ENCODE measurements at regions not wholly inside any gene's neighbourhood (a gene's known extent, or its start where the extent isn't known, plus 50 kb on each side); places are given as distances from the start of the nearest gene placed in this dataset.
"Not testable (repeated sequence)": the region's sequence is repeated elsewhere in the genome, so short reads cannot be mapped to it uniquely, and the experiment has no call there.

GRCh38 chrX:65971151-65971550 is 68.7 kb downstream of the VSIG4 start:
- Histone ChIP-seq H4K5ac (ENCODE audit: low read length) (no peak overlapping the region), H2BK5ac (ENCODE audit: low read length) (no peak overlapping the region), H3K4ac (ENCODE audit: low read depth, low read length) (no peak overlapping the region), H3K4me3 (ENCODE audit: low read length) (no peak overlapping the region), H2BK120ac (ENCODE audit: low read depth, low read length) (no peak overlapping the region), H3K23ac (ENCODE audit: low read length) (no peak overlapping the region), H3K4me2 (ENCODE audit: low read length) (no peak overlapping the region), H3K4me1 (ENCODE audit: control insufficient read depth, low read depth, low read length) (no peaks in the 10 kb centered on the region), H4K8ac (ENCODE audit: low read depth, low read length) (no peak overlapping the region), H2BK15ac (replicated peaks; ENCODE audit: low read depth) (no peak overlapping the region), H3K36me3 (ENCODE audit: control insufficient read depth, insufficient read depth, low read length) (no peaks in the 10 kb centered on the region), H3K79me2 (ENCODE audit: control insufficient read depth, insufficient read depth, low read length) (no peaks in the 10 kb centered on the region), H3K9ac (ENCODE audit: low read length) (no peak overlapping the region), H3K27ac (ENCODE audit: low read depth, low read length) (no peak overlapping the region), H3K79me1 (ENCODE audit: low read length) (no peaks in the 10 kb centered on the region), H3K56ac (ENCODE audit: low read length) (peak overlapping the region; percentile 25), H2AK5ac (ENCODE audit: low read length) (no peak overlapping the region), H3K27me3 (ENCODE audit: insufficient read depth, low read length, poor library complexity) (no peaks in the 10 kb centered on the region), H3K18ac (ENCODE audit: low read length) (no peak overlapping the region)
- no CpG with 5 or more reads among the region's 16 CpGs for WGBS (ENCODE audit: extremely low coverage, insufficient coverage, low lambda C conversion rate)
- no peak for DNase-seq

- H3K27ac ChIP-seq (ENCODE audit: low read depth, low read length); H3K56ac ChIP-seq (ENCODE audit: low read length); H2BK15ac ChIP-seq (replicated peaks; ENCODE audit: low read depth); H3K4ac ChIP-seq (ENCODE audit: low read depth, low read length); H3K18ac ChIP-seq (ENCODE audit: low read length); H3K9ac ChIP-seq (ENCODE audit: low read length); H3K4me3 ChIP-seq (ENCODE audit: low read length); H2BK120ac ChIP-seq (ENCODE audit: low read depth, low read length); H3K23ac ChIP-seq (ENCODE audit: low read length); H3K79me1 ChIP-seq (ENCODE audit: low read length); H3K4me2 ChIP-seq (ENCODE audit: low read length); H2BK5ac ChIP-seq (ENCODE audit: low read length); H3K4me1 ChIP-seq (ENCODE audit: control insufficient read depth, low read depth, low read length); H3K79me2 ChIP-seq (ENCODE audit: control insufficient read depth, insufficient read depth, low read length); DNase-seq; H4K5ac ChIP-seq (ENCODE audit: low read length); H3K36me3 ChIP-seq (ENCODE audit: control insufficient read depth, insufficient read depth, low read length); H3K27me3 ChIP-seq (ENCODE audit: insufficient read depth, low read length, poor library complexity); H4K8ac ChIP-seq (ENCODE audit: low read depth, low read length); H2AK5ac ChIP-seq (ENCODE audit: low read length): not testable (repeated sequence)
- WGBS (ENCODE audit: extremely low coverage, insufficient coverage, low lambda C conversion rate): no CpG with 5 or more reads among the region's 3 CpGs
Observed at GRCh38 chrX:65967159-65967558, 72.7 kb downstream of the VSIG4 start.

DNA sequence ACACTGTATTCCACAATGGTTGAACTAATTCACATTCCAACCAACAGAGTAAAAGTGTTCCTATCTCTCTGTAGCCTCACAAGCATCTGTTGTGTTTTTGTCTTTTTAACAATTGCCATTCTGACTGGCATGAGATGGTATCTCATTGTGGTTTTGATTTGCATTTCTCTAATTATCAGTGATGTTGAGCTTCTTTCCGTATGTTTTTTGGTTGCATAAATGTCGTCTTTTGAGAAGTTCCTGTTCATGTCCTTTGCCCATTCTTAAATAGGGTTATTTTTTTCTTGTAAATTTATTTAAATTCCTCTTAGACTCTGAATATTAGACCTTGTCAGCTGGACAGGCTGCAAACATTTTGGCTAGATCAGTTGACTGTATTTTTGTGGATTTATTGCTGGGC is 78.2 kb downstream of the VSIG4 start:
- no peak overlapping the region for H3K27ac ChIP-seq (ENCODE audit: low read depth, low read length)
- no CpG with 5 or more reads among the region's 2 CpGs for WGBS (ENCODE audit: extremely low coverage, insufficient coverage, low lambda C conversion rate)
- no peak for DNase-seq
- no peaks in the 10 kb centered on the region for H3K4me1 ChIP-seq (ENCODE audit: control insufficient read depth, low read depth, low read length)
- no peak overlapping the region for H3K4me2 ChIP-seq (ENCODE audit: low read length)
- no peak overlapping the region for H3K4ac ChIP-seq (ENCODE audit: low read depth, low read length)
- H2BK15ac ChIP-seq (replicated peaks; ENCODE audit: low read depth): no peak overlapping the region
- no peak overlapping the region for H4K5ac ChIP-seq (ENCODE audit: low read length)
- no peak overlapping the region for H2AK5ac ChIP-seq (ENCODE audit: low read length)
- H3K4me3 ChIP-seq (ENCODE audit: low read length): no peak overlapping the region
- no peak overlapping the region for H3K23ac ChIP-seq (ENCODE audit: low read length)
- no peak overlapping the region for H3K56ac ChIP-seq (ENCODE audit: low read length)
- no peak overlapping the region for H4K8ac ChIP-seq (ENCODE audit: low read depth, low read length)
- H3K79me1 ChIP-seq (ENCODE audit: low read length): no peaks in the 10 kb centered on the region
- no peak overlapping the region for H2BK5ac ChIP-seq (ENCODE audit: low read length)
- H3K18ac ChIP-seq (ENCODE audit: low read length): no peak overlapping the region
- no peaks in the 10 kb centered on the region for H3K36me3 ChIP-seq (ENCODE audit: control insufficient read depth, insufficient read depth, low read length)
- no peaks in the 10 kb centered on the region for H3K27me3 ChIP-seq (ENCODE audit: insufficient read depth, low read length, poor library complexity)
- H2BK120ac ChIP-seq (ENCODE audit: low read depth, low read length): no peak overlapping the region
- no peaks in the 10 kb centered on the region for H3K79me2 ChIP-seq (ENCODE audit: control insufficient read depth, insufficient read depth, low read length)
- H3K9ac ChIP-seq (ENCODE audit: low read length): no peak overlapping the region

GRCh38 chrX:65948103-65948502 is 91.8 kb downstream of the VSIG4 start:
- no peak for DNase-seq
- Histone ChIP-seq H3K79me1 (ENCODE audit: low read length) (no peaks in the 10 kb centered on the region), H3K9ac (ENCODE audit: low read length) (no peak overlapping the region), H3K23ac (ENCODE audit: low read length) (no peak overlapping the region), H3K79me2 (ENCODE audit: control insufficient read depth, insufficient read depth, low read length) (no peaks in the 10 kb centered on the region), H3K4me1 (ENCODE audit: control insufficient read depth, low read depth, low read length) (no peaks in the 10 kb centered on the region), H2BK120ac (ENCODE audit: low read depth, low read length) (no peak overlapping the region), H4K5ac (ENCODE audit: low read length) (no peak overlapping the region), H4K8ac (ENCODE audit: low read depth, low read length) (no peak overlapping the region), H3K4me3 (ENCODE audit: low read length) (no peak overlapping the region), H3K4ac (ENCODE audit: low read depth, low read length) (no peak overlapping the region), H2BK5ac (ENCODE audit: low read length) (no peak overlapping the region), H3K56ac (ENCODE audit: low read length) (no peak overlapping the region), H3K4me2 (ENCODE audit: low read length) (no peak overlapping the region), H2BK15ac (replicated peaks; ENCODE audit: low read depth) (no peak overlapping the region), H3K18ac (ENCODE audit: low read length) (no peak overlapping the region), H2AK5ac (ENCODE audit: low read length) (no peak overlapping the region), H3K27me3 (ENCODE audit: insufficient read depth, low read length, poor library complexity) (no peaks in the 10 kb centered on the region), H3K36me3 (ENCODE audit: control insufficient read depth, insufficient read depth, low read length) (no peaks in the 10 kb centered on the region), H3K27ac (ENCODE audit: low read depth, low read length) (no peak overlapping the region)
- no CpG with 5 or more reads among the region's 1 CpG for WGBS (ENCODE audit: extremely low coverage, insufficient coverage, low lambda C conversion rate)

DNA sequence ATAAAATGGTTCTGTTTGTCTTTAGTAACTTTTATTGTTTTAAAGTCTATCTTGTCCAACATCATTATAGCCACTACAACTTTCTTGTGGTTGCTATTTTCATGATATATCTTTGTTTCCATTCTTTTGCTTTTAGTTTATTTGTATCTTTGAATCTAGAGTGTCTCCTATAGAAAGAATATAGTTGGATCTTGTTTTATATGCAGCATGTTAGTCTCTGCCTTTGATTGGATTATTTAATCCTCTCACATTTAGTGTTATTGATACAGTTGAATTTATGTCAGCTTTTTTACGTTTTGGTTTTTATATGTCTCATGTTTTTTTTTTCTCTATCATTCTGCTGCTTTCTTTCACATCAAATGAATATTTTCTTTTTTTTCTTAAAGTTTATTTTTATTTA is 98.1 kb downstream of the VSIG4 start:
- Histone ChIP-seq H4K8ac (ENCODE audit: low read depth, low read length) (no peak overlapping the region), H2BK120ac (ENCODE audit: low read depth, low read length) (no peak overlapping the region), H3K4me3 (ENCODE audit: low read length) (no peak overlapping the region), H3K23ac (ENCODE audit: low read length) (no peak overlapping the region), H3K4ac (ENCODE audit: low read depth, low read length) (no peak overlapping the region), H3K79me2 (ENCODE audit: control insufficient read depth, insufficient read depth, low read length) (no peaks in the 10 kb centered on the region), H2BK5ac (ENCODE audit: low read length) (no peak overlapping the region), H3K56ac (ENCODE audit: low read length) (no peak overlapping the region), H3K4me1 (ENCODE audit: control insufficient read depth, low read depth, low read length) (no peaks in the 10 kb centered on the region), H3K27me3 (ENCODE audit: insufficient read depth, low read length, poor library complexity) (no peaks in the 10 kb centered on the region), H3K4me2 (ENCODE audit: low read length) (no peak overlapping the region), H3K18ac (ENCODE audit: low read length) (no peak overlapping the region), H3K36me3 (ENCODE audit: control insufficient read depth, insufficient read depth, low read length) (no peaks in the 10 kb centered on the region), H3K79me1 (ENCODE audit: low read length) (no peaks in the 10 kb centered on the region), H2AK5ac (ENCODE audit: low read length) (no peak overlapping the region), H4K5ac (ENCODE audit: low read length) (no peak overlapping the region), H3K9ac (ENCODE audit: low read length) (no peak overlapping the region), H3K27ac (ENCODE audit: low read depth, low read length) (no peak overlapping the region), H2BK15ac (replicated peaks; ENCODE audit: low read depth) (no peak overlapping the region)
- WGBS (ENCODE audit: extremely low coverage, insufficient coverage, low lambda C conversion rate): no CpG with 5 or more reads among the region's 1 CpG
- DNase-seq: no peak

DNA sequence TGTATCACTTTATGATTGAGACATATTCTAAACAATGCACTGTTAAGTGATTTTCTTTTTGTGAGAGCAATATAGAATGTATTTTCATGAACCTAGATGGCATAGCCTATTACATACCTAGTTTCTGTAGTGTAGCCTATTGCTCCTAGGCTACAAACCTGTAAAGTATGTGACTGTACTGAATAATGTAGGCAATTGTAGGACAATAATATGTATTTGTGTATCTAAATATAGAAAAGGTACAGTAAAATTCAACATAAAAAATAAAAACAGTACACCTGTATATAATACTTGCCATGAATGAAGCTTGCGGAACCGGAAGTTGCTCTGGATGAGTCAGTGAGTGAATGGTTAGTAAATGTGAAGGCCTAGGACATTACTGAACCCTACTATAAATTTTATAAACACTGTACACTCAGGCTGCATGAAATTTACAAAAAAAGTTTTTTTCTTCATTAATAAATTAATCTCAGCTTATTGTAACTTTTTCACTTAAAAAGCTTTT is 106.7 kb downstream of the VSIG4 start:
- no CpG with 5 or more reads among the region's 2 CpGs for WGBS (ENCODE audit: extremely low coverage, insufficient coverage, low lambda C conversion rate)
- no peaks in the 10 kb centered on the region for H3K79me2 ChIP-seq (ENCODE audit: control insufficient read depth, insufficient read depth, low read length)
- no peak overlapping the region for H4K8ac ChIP-seq (ENCODE audit: low read depth, low read length)
- H3K4me3 ChIP-seq (ENCODE audit: low read length): no peak overlapping the region
- H3K56ac ChIP-seq (ENCODE audit: low read length): no peak overlapping the region
- DNase-seq: no peak
- H3K4me2 ChIP-seq (ENCODE audit: low read length): no peak overlapping the region
- no peaks in the 10 kb centered on the region for H3K36me3 ChIP-seq (ENCODE audit: control insufficient read depth, insufficient read depth, low read length)
- H3K4me1 ChIP-seq (ENCODE audit: control insufficient read depth, low read depth, low read length): no peaks in the 10 kb centered on the region
- H2BK5ac ChIP-seq (ENCODE audit: low read length): no peak overlapping the region
- no peak overlapping the region for H3K27ac ChIP-seq (ENCODE audit: low read depth, low read length)
- no peak overlapping the region for H2AK5ac ChIP-seq (ENCODE audit: low read length)
- H3K4ac ChIP-seq (ENCODE audit: low read depth, low read length): no peak overlapping the region
- H3K79me1 ChIP-seq (ENCODE audit: low read length): no peaks in the 10 kb centered on the region
- no peaks in the 10 kb centered on the region for H3K27me3 ChIP-seq (ENCODE audit: insufficient read depth, low read length, poor library complexity)
- H4K5ac ChIP-seq (ENCODE audit: low read length): no peak overlapping the region
- no peak overlapping the region for H2BK120ac ChIP-seq (ENCODE audit: low read depth, low read length)
- H3K23ac ChIP-seq (ENCODE audit: low read length): no peak overlapping the region
- no peak overlapping the region for H3K18ac ChIP-seq (ENCODE audit: low read length)
- H2BK15ac ChIP-seq (replicated peaks; ENCODE audit: low read depth): no peak overlapping the region
- H3K9ac ChIP-seq (ENCODE audit: low read length): no peak overlapping the region

Data from mesendoderm (in vitro differentiated cells).